Smooth muscle cell (in vitro differentiated cells): ENCODE measurements at regions not wholly inside any gene's neighbourhood (a gene's known extent, or its start where the extent isn't known, plus 50 kb on each side); places are given as distances from the start of the nearest gene placed in this dataset.

Source experiments
- DNase-seq: peaks from one replicate; lab custom pipeline; 2025; ENCODE audit not compliant: unreplicated experiment; lab: John Stamatoyannopoulos, UW
- H2AFZ ChIP-seq: fragments of 200-600 bp; sonication (generic); 2 replicates; pipeline ENCODE4 v1.6.0; 2016; ENCODE audit warnings: antibody characterized with exemption, low read depth, mild to moderate bottlenecking
- H3F3A ChIP-seq: fragments of 200-600 bp; sonication (generic); 2 replicates; pipeline ENCODE4 v1.6.0; 2017; ENCODE audit warnings: antibody characterized with exemption, low read depth
- H3K27ac ChIP-seq: fragments of 200-600 bp; sonication (generic); 2 replicates; pipeline ENCODE4 v1.5.1; 2016; ENCODE audit warnings: low read depth, mild to moderate bottlenecking
- H3K27me3 ChIP-seq: fragments of 200-600 bp; sonication (generic); 2 replicates; pipeline ENCODE4 v1.6.1; 2016; ENCODE audit warnings: low read depth, mild to moderate bottlenecking
- H3K36me3 ChIP-seq: fragments of 200-600 bp; sonication (generic); 2 replicates; pipeline ENCODE4 v1.5.1; 2016; ENCODE audit warnings: low read depth
- H3K4me1 ChIP-seq: fragments of 200-600 bp; sonication (generic); 2 replicates; pipeline ENCODE4 v1.5.1; 2016; ENCODE audit warnings: low read depth
- H3K4me2 ChIP-seq: fragments of 200-600 bp; sonication (generic); 2 replicates; pipeline ENCODE4 v1.6.0; 2016; ENCODE audit warnings: mild to moderate bottlenecking
- H3K4me3 ChIP-seq: fragments of 200-600 bp; sonication (generic); 2 replicates; pipeline ENCODE4 v1.5.1; 2016; ENCODE audit warnings: mild to moderate bottlenecking
- H3K79me2 ChIP-seq: fragments of 200-600 bp; sonication (generic); 2 replicates; pipeline ENCODE4 v1.6.0; 2016; ENCODE audit warnings: low read depth, mild to moderate bottlenecking
- H3K9ac ChIP-seq: fragments of 200-600 bp; sonication (generic); 2 replicates; pipeline ENCODE4 v1.6.0; 2016; ENCODE audit warnings: low read depth
- H3K9me3 ChIP-seq: fragments of 200-600 bp; sonication (generic); replicated peaks from 2 replicates; pipeline ENCODE4 v1.5.1; 2016; ENCODE audit warnings: low read depth
- H4K20me1 ChIP-seq: fragments of 200-600 bp; sonication (generic); 2 replicates; pipeline ENCODE4 v1.6.0; 2016; ENCODE audit warnings: low read depth
- WGBS: methylation state at CpG from one replicate; pipeline ENCODE4 v1.1.7; 2016; ENCODE audit warnings: low lambda C conversion rate; 5-methylcytosine and 5-hydroxymethylcytosine counted together
- TF ChIP-seq, protein P1 (sequence below): fragments of 200-600 bp; sonication (generic); IDR thresholded peaks from 2 replicates; pipeline ENCODE4 v1.5.1; 2017; ENCODE audit warnings: borderline replicate concordance, mild to moderate bottlenecking, antibody characterized with exemption; ENCODE audit not compliant: insufficient read depth, poor library complexity, severe bottlenecking

DNA sequence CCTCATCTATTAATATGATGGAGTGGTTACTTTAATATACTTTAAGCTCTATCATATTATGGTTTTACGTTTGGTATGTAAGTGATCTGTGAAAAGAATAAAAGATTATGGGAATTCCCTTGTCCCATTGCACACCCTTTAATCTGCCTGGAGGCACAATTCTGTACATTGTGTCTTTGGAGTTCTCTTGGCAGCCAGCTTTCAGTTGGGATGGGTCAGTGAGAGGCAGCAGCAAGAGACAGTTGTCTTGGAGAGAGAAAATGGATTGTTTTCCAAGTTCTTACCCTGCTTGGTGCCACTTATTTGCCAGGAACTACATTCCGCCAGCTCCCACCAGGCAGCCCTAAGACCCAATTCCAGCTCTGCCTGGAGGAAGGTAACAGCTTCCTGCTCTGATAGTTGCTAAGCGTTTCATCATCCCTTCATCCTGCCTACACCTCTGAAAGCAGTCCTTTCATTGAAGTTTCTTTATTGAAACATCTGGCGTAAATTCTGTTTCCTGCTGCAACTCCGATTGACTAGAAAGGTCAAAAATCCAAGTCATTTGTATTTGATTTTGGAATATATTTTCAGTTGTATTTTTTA, 365.2 kb downstream of the AKAIN1 start:
- no peaks in the 10 kb centered on the region for H3K9me3 ChIP-seq
- 82% methylated on average over 5 of the region's 5 CpGs for WGBS
- H3K4me1 ChIP-seq, result no peaks in the 10 kb centered on the region
- H3K27me3 ChIP-seq, result no peaks in the 10 kb centered on the region
- no peak overlapping the region for H3K4me3 ChIP-seq
- no peak overlapping the region for H3K27ac ChIP-seq
- H2AFZ ChIP-seq, result no peak overlapping the region
- DNase-seq, result no peak
- H3F3A ChIP-seq, result no peaks in the 10 kb centered on the region
- no peaks in the 10 kb centered on the region for H4K20me1 ChIP-seq
- H3K79me2 ChIP-seq, result no peaks in the 10 kb centered on the region
- H3K4me2 ChIP-seq, result no peak overlapping the region
- no peak overlapping the region for H3K9ac ChIP-seq
- no peaks in the 10 kb centered on the region for H3K36me3 ChIP-seq
- TF ChIP-seq, protein P1, sequence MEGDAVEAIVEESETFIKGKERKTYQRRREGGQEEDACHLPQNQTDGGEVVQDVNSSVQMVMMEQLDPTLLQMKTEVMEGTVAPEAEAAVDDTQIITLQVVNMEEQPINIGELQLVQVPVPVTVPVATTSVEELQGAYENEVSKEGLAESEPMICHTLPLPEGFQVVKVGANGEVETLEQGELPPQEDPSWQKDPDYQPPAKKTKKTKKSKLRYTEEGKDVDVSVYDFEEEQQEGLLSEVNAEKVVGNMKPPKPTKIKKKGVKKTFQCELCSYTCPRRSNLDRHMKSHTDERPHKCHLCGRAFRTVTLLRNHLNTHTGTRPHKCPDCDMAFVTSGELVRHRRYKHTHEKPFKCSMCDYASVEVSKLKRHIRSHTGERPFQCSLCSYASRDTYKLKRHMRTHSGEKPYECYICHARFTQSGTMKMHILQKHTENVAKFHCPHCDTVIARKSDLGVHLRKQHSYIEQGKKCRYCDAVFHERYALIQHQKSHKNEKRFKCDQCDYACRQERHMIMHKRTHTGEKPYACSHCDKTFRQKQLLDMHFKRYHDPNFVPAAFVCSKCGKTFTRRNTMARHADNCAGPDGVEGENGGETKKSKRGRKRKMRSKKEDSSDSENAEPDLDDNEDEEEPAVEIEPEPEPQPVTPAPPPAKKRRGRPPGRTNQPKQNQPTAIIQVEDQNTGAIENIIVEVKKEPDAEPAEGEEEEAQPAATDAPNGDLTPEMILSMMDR, result no peak

DNA sequence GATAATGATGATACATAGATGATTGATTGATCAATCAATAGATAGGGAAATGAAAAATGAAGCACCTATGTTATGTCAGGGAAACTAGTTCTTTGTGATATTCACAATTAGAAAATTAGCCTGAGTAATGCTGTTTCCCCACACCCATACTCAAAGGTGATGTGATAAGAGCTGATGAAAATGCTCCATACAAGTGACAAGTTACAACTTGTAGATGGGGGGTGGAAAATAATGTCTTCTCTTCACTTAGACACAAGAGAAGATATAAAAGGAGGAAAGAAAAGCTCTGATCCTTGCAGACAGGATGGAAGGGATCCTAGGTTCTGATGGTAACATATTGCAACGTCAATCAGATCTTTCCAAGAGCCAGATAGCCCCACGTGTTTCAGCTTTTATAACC, 365.9 kb downstream of the AKAIN1 start:
- H3K4me2 ChIP-seq, result no peak overlapping the region

DNA sequence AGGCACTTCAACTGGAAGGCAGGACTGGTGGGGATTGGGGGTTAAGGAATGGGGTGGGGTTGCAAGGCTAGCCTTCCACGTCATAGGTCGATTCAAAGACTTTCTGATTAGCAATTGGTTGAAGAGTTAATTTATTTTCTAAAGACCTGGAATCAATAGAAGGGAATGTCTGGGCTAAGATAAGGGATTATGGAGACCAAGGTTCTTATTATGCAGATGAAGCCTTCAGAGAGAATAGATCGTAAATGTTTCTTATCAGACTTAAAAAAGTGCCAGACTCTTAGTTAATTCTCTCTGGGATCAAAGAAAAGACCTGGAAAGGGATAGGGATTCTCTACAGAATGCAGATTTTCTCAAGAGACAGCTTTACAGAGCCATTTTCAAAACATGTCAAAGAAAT, 368.0 kb upstream of the DLGAP1 start:
- Histone ChIP-seq H3K4me1 (no peaks in the 10 kb centered on the region), H3F3A (no peaks in the 10 kb centered on the region), H3K27ac (no peak overlapping the region), H3K9ac (no peak overlapping the region), H2AFZ (no peak overlapping the region), H3K9me3 (no peaks in the 10 kb centered on the region), H3K27me3 (no peaks in the 10 kb centered on the region), H4K20me1 (no peaks in the 10 kb centered on the region), H3K79me2 (no peaks in the 10 kb centered on the region), H3K4me2 (no peak overlapping the region), H3K36me3 (no peaks in the 10 kb centered on the region), H3K4me3 (no peak overlapping the region)
- WGBS, result 69% methylated on average over 3 of the region's 3 CpGs
- TF ChIP-seq, protein P1, result no peak
- DNase-seq, result no peak

More for the DNA sequence above, 365.9 kb downstream of the AKAIN1 start:
- no peak overlapping the region for H3K27ac ChIP-seq
- no peak overlapping the region for H3K4me3 ChIP-seq
- H3K9ac ChIP-seq, result no peak overlapping the region
- no peaks in the 10 kb centered on the region for H4K20me1 ChIP-seq
- H3K9me3 ChIP-seq, result no peaks in the 10 kb centered on the region
- DNase-seq, result no peak
- no peaks in the 10 kb centered on the region for H3K4me1 ChIP-seq
- WGBS, result 88% methylated on average over 2 of the region's 2 CpGs
- no peaks in the 10 kb centered on the region for H3F3A ChIP-seq
- H3K27me3 ChIP-seq, result no peaks in the 10 kb centered on the region
- H3K79me2 ChIP-seq, result no peaks in the 10 kb centered on the region
- H2AFZ ChIP-seq, result no peak overlapping the region
- TF ChIP-seq, protein P1, result no peak
- no peaks in the 10 kb centered on the region for H3K36me3 ChIP-seq

DNA sequence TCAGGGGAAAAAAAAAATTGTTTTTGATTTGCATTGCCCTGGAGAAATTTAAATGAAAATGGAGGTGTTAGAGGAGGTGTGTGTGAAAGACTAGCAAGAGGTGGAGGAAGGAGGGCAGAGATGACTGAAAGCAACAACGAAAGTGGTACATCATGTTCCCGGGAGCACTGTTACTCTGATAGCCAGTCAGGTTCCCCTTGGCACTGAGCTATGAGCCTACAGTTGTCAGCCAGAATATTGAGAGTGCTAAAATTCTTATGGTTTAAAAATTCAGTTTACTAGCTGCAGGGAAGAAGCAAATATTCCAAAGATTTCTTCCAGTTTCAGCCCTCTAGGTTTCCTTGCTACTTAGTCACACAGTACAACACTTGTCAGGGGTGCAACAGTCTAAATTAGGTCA, 366.7 kb upstream of the DLGAP1 start:
- Histone ChIP-seq H3K4me3 (no peak overlapping the region), H3K4me1 (no peaks in the 10 kb centered on the region), H3K36me3 (no peaks in the 10 kb centered on the region), H3F3A (no peaks in the 10 kb centered on the region), H3K9me3 (no peaks in the 10 kb centered on the region), H3K79me2 (no peaks in the 10 kb centered on the region), H3K4me2 (no peak overlapping the region), H2AFZ (no peak overlapping the region), H4K20me1 (no peaks in the 10 kb centered on the region), H3K27ac (no peak overlapping the region), H3K9ac (no peak overlapping the region), H3K27me3 (no peaks in the 10 kb centered on the region)
- WGBS, result 89% methylated on average over 2 of the region's 2 CpGs
- DNase-seq, result no peak
- TF ChIP-seq, protein P1, result no peak
